HCT116 (cell line): ENCODE measurements at regions not wholly inside any gene's neighbourhood (a gene's known extent, or its start where the extent isn't known, plus 50 kb on each side); places are given as distances from the start of the nearest gene placed in this dataset.
"Not testable (repeated sequence)": the region's sequence is repeated elsewhere in the genome, so short reads cannot be mapped to it uniquely, and the experiment has no call there.

Experiments used
- ATAC-seq: fragments of 200-7000 bp; cut with Tn5 transposase; 2 replicates; pipeline ENCODE4 v1.9.1; 2020; ENCODE audit warnings: mild to moderate bottlenecking, moderate library complexity
- BruUV-seq: library from RNA; stranded (reverse); fragments of 400-500 nt; replicated peaks from 2 replicates; lab custom pipeline; 2021; lab: Mats Ljungman, UMichigan
- CTCF ChIA-PET: fragments of 300-600 bp; sonication (Branson Sonifier 250); formaldehyde crosslinking; loops from one replicate; lab custom pipeline; 2021; ENCODE audit warnings: antibody characterized with exemption; lab: Charles Lee
- POLR2A ChIA-PET: fragments of 300-600, 350-600 bp; sonication (Branson Sonifier 250); formaldehyde crosslinking; loops from one replicate; lab custom pipeline; 2021; ENCODE audit warnings: antibody characterized with exemption; lab: Charles Lee
- RAD21 ChIA-PET, 2 experiments: fragments of 300-600 bp; sonication (Branson Sonifier 250); formaldehyde crosslinking; loops; one replicate each; lab custom pipeline; 2023; ENCODE audit warnings: low total read pairs in 2 of 2; ENCODE audit not compliant: uncharacterized antibody in 2 of 2, unreplicated experiment in 2 of 2, low non-redundant PET in 1 of 2; lab: Charles Lee
- DNase-seq: peaks from one replicate; pipeline ENCODE4 v3.0.0-alpha.2; 2010; ENCODE audit warnings: low read depth, low spot score
- H2AFZ ChIP-seq: fragments of 200-600 bp; shearing (Covaris generic), sonication (generic); 2 replicates; pipeline ENCODE4 v1.6.1; 2017; ENCODE audit warnings: low read depth, mixed run types, mixed read lengths, antibody characterized with exemption, low read length; ENCODE audit not compliant: poor library complexity, severe bottlenecking
- H3K27ac ChIP-seq: 2 replicates; pipeline ENCODE4 v1.5.1; 2012; ENCODE audit warnings: low read depth, low read length
- H3K27me3 ChIP-seq: fragments of 200-600 bp; sonication (generic); 2 replicates; pipeline ENCODE4 v1.6.1; 2016; ENCODE audit warnings: mixed run types, low read length, mixed read lengths; ENCODE audit not compliant: insufficient read depth
- H3K36me3 ChIP-seq, 2 experiments: fragments of 200-500 bp in 1 of 2; fragments of 200-600 bp in 1 of 2; sonication (Bioruptor generic) in 1 of 2; sonication (generic) in 1 of 2; 2 replicates each; pipeline versions ENCODE4 v1.5.1 to v1.6.1; 2014 to 2016; ENCODE audit warnings: low read length in 2 of 2, inconsistent platforms in 1 of 2, mixed read lengths in 1 of 2, mixed run types in 1 of 2; ENCODE audit not compliant: insufficient read depth in 2 of 2, control insufficient read depth in 1 of 2
- H3K4me1 ChIP-seq, 2 experiments: fragments of 200-600 bp in 1 of 2; sonication (generic) in 1 of 2; 2 replicates each; pipeline versions ENCODE4 v1.5.1 to v1.6.1; 2012 to 2017; ENCODE audit warnings: low read length in 2 of 2, inconsistent platforms in 1 of 2, mild to moderate bottlenecking in 1 of 2, mixed read lengths in 1 of 2, mixed run types in 1 of 2, moderate library complexity in 1 of 2; ENCODE audit not compliant: insufficient read depth in 2 of 2, control insufficient read depth in 1 of 2
- H3K4me2 ChIP-seq: fragments of 200-600 bp; sonication (generic); 2 replicates; pipeline ENCODE4 v1.6.1; 2017; ENCODE audit warnings: mixed run types, low read length, mixed read lengths
- H3K4me3 ChIP-seq, 2 experiments: fragments of 200-600 bp in 1 of 2; sonication (generic) in 1 of 2; replicated peaks in 1 of 2; 2 replicates each; pipeline ENCODE4 v1.5.1; 2011 to 2016; ENCODE audit warnings: low read length in 2 of 2, control low read depth in 1 of 2, low read depth in 1 of 2, mild to moderate bottlenecking in 1 of 2, mixed read lengths in 1 of 2, mixed run types in 1 of 2
- H3K79me2 ChIP-seq: fragments of 200-600 bp; sonication (generic); 2 replicates; pipeline ENCODE4 v1.6.1; 2017; ENCODE audit warnings: mild to moderate bottlenecking, mixed run types, low read length, moderate library complexity, mixed read lengths; ENCODE audit not compliant: insufficient read depth
- H3K9ac ChIP-seq: fragments of 200-600 bp; sonication (generic); 2 replicates; pipeline ENCODE4 v1.6.1; 2016; ENCODE audit warnings: low read length, mixed read lengths
- H3K9me2 ChIP-seq: fragments of 200-600 bp; sonication (generic), shearing (Covaris generic); 2 replicates; pipeline ENCODE4 v1.6.1; 2017; ENCODE audit warnings: mixed run types, mild to moderate bottlenecking, moderate library complexity; ENCODE audit not compliant: insufficient read depth
- H3K9me3 ChIP-seq, 2 experiments: fragments of 200-500 bp in 1 of 2; fragments of 200-600 bp in 1 of 2; sonication (Bioruptor generic) in 1 of 2; sonication (generic) in 1 of 2; 2 replicates each; pipeline ENCODE4 v1.6.1; 2014 to 2017; ENCODE audit warnings: low read length in 2 of 2, mixed read lengths in 2 of 2, inconsistent platforms in 1 of 2, low read depth in 1 of 2, mild to moderate bottlenecking in 1 of 2, mixed run types in 1 of 2, moderate library complexity in 1 of 2; ENCODE audit not compliant: control insufficient read depth in 1 of 2, insufficient read depth in 1 of 2
- H4K20me1 ChIP-seq: fragments of 200-600 bp; sonication (generic), shearing (Covaris generic); 2 replicates; pipeline ENCODE4 v1.6.1; 2017; ENCODE audit warnings: mixed run types, mild to moderate bottlenecking, moderate library complexity; ENCODE audit not compliant: insufficient read depth
- CBX3 ChIP-seq: IDR thresholded peaks from 2 replicates; pipeline ENCODE4 v1.6.1; 2012; ENCODE audit warnings: low read depth
- EGR1 ChIP-seq: IDR thresholded peaks from 2 replicates; pipeline ENCODE4 v1.6.1; 2012; ENCODE audit warnings: low read depth
- FOSL1 ChIP-seq: IDR thresholded peaks from 2 replicates; pipeline ENCODE4 v1.6.1; 2012; ENCODE audit warnings: low read depth
- YY1 ChIP-seq: IDR thresholded peaks from 2 replicates; pipeline ENCODE4 v1.6.1; 2011; ENCODE audit warnings: low read length, low read depth, moderate library complexity, mild to moderate bottlenecking; ENCODE audit not compliant: insufficient replicate concordance; ENCODE audit errors: extremely low read depth
- ZNF274 ChIP-seq: fragments of 200-500 bp; sonication (Bioruptor generic); IDR thresholded peaks from 2 replicates; pipeline ENCODE4 v1.6.1; 2014; ENCODE audit warnings: mild to moderate bottlenecking, low read depth, low read length, inconsistent platforms
- intact Hi-C: fragments of 100-400 bp; cut with micrococcal nuclease; formaldehyde crosslinking; loops from 2 replicates; pipeline ENCODE4 v1.10.0; 2022
- TF ChIP-seq, protein P1 (sequence below), 3 experiments: fragments of 200-600 bp in 1 of 3; sonication (generic) in 1 of 3; IDR thresholded peaks in 2 of 3; conservative IDR thresholded peaks in 1 of 3; 2 replicates each; pipeline ENCODE4 v1.5.1; 2012 to 2017; ENCODE audit warnings: low read depth in 2 of 3, low read length in 2 of 3, antibody characterized with exemption in 1 of 3, borderline replicate concordance in 1 of 3, control low read depth in 1 of 3, mild to moderate bottlenecking in 1 of 3, mixed read lengths in 1 of 3, mixed run types in 1 of 3, moderate library complexity in 1 of 3; ENCODE audit not compliant: insufficient read depth in 1 of 3

GRCh38 chr1:189131576-189131975 is 1346.1 kb downstream of the BRINP3 start (continued):
- TF ChIP-seq YY1 (no peak), EGR1 (no peak)
- TF ChIP-seq, protein P1, sequence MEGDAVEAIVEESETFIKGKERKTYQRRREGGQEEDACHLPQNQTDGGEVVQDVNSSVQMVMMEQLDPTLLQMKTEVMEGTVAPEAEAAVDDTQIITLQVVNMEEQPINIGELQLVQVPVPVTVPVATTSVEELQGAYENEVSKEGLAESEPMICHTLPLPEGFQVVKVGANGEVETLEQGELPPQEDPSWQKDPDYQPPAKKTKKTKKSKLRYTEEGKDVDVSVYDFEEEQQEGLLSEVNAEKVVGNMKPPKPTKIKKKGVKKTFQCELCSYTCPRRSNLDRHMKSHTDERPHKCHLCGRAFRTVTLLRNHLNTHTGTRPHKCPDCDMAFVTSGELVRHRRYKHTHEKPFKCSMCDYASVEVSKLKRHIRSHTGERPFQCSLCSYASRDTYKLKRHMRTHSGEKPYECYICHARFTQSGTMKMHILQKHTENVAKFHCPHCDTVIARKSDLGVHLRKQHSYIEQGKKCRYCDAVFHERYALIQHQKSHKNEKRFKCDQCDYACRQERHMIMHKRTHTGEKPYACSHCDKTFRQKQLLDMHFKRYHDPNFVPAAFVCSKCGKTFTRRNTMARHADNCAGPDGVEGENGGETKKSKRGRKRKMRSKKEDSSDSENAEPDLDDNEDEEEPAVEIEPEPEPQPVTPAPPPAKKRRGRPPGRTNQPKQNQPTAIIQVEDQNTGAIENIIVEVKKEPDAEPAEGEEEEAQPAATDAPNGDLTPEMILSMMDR (IDR thresholded peaks at IDR 0.05 in 2 of 3, conservative IDR thresholded peaks at IDR 0.05 in 1 of 3; ENCODE audit: borderline replicate concordance in 1 of 3, insufficient read depth in 1 of 3, low read depth in 2 of 3, low read length in 2 of 3) = no peak

DNA sequence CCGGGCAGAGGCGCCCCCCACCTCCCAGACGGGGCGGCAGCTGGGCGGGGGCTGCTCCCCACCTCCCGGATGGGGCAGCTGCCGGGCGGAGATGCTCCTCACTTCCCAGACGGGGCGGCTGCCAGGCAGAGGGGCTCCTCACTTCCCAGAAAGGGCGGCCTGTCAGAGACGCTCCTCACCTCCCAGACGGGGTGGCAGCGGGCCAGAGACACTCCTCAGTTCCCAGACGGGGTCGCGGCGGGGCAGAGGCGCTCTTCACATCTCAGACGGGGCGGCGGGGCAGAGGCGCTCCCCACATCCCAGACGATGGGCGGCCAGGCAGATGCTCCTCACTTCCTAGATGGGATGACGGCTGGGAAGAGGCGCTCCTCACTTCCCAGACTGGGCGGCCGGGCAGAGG is 1337.9 kb downstream of the BRINP3 start:
- H3K9me2 ChIP-seq, DNase-seq, intact Hi-C loops, H2AFZ ChIP-seq, H3K4me3 ChIP-seq, CTCF ChIA-PET, ATAC-seq, H3K36me3 ChIP-seq, POLR2A ChIA-PET, H3K4me2 ChIP-seq, H3K9ac ChIP-seq, H3K9me3 ChIP-seq, H4K20me1 ChIP-seq, BruUV-seq, H3K27ac ChIP-seq, H3K79me2 ChIP-seq, RAD21 ChIA-PET, H3K4me1 ChIP-seq, H3K27me3 ChIP-seq: not testable (repeated sequence)

GRCh38 chr1:189141056-189141455 is 1336.6 kb downstream of the BRINP3 start:
- ChIA-PET POLR2A (no interaction called here), CTCF (no interaction called here), RAD21 (no interaction called here)
- intact Hi-C loops = no loop called here
- Histone ChIP-seq H3K9me3 (no peaks in the 10 kb centered on the region), H2AFZ (no peak overlapping the region), H3K4me3 (no peak overlapping the region), H3K36me3 (no peaks in the 10 kb centered on the region), H3K9ac (no peak overlapping the region), H3K27me3 (no peaks in the 10 kb centered on the region), H4K20me1 (no peaks in the 10 kb centered on the region), H3K4me1 (no peaks in the 10 kb centered on the region), H3K27ac (no peak overlapping the region), H3K4me2 (no peak overlapping the region), H3K79me2 (no peaks in the 10 kb centered on the region), H3K9me2 (no peaks in the 10 kb centered on the region)
- no peak for DNase-seq
- BruUV-seq = no TSS peak
- ATAC-seq = no peak
- no peak for TF ChIP-seq ZNF274
- TF ChIP-seq CBX3 = no peak
- TF ChIP-seq FOSL1 = no peak
